ENCODE measurements at regions not wholly inside any gene's neighbourhood (a gene's known extent, or its start where the extent isn't known, plus 50 kb on each side); places are given as distances from the start of the nearest gene placed in this dataset.

DNA sequence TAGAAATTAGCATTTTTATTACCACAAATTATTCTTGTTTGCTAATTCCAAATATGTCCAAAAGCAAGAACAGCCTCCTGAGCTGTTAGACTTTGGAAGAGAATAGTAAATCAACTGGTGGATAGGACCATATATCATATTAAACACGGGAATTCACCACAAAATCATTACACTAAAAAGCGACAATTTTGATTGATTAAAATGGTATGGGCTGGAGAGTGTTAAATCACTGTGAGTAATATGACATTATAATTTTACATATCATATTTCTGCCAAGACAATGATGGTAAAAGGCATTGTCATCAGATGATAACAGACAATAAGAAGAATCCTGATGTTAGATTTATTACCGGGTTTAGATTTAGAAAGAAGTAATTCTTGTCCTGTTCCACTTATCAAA lies 107.2 kb upstream of the ARRDC3 start:
- ATAC-seq (ENCODE audit: low read depth) (no peak), DNase-seq (no peak)
- no CpG with 5 or more reads among the region's 3 CpGs for WGBS (ENCODE audit: insufficient coverage)
- no peak overlapping the region for H3K9ac ChIP-seq (ENCODE audit: low read length)
- no peaks in the 10 kb centered on the region for H3K4me1 ChIP-seq (ENCODE audit: control insufficient read depth in 2 of 2, insufficient read depth in 2 of 2, low read length in 2 of 2)
- Mint-ChIP-seq H3K27me3 (no peaks in the 10 kb centered on the region), H3K9me3 (ENCODE audit: insufficient read depth) (no peaks in the 10 kb centered on the region), H3K4me3 (no peak overlapping the region), H3K27ac (no peak overlapping the region), H3K4me1 (no peaks in the 10 kb centered on the region)
- no peak overlapping the region for H3K4me3 ChIP-seq (ENCODE audit: control extremely low read depth in 1 of 5, extremely low read depth in 1 of 5, insufficient read depth in 1 of 5, low read depth in 2 of 5, low read length in 4 of 5)
- no peak overlapping the region for H3K4me2 ChIP-seq (replicated peaks; ENCODE audit: low read depth, low read length, poor library complexity, severe bottlenecking)
- ChIA-PET CTCF (interaction anchor here (1.5 kb wide), 1 partner anchor 9 kb away, joined by 3 read pairs; no protein-coding TSS in a partner anchor), POLR2A (no interaction called here)
- no peak for TF ChIP-seq EZH2 (IDR thresholded peaks at IDR 0.05; ENCODE audit: borderline replicate concordance, insufficient read depth, low read depth, low read length, poor library complexity, severe bottlenecking)
- TF ChIP-seq, protein P1, sequence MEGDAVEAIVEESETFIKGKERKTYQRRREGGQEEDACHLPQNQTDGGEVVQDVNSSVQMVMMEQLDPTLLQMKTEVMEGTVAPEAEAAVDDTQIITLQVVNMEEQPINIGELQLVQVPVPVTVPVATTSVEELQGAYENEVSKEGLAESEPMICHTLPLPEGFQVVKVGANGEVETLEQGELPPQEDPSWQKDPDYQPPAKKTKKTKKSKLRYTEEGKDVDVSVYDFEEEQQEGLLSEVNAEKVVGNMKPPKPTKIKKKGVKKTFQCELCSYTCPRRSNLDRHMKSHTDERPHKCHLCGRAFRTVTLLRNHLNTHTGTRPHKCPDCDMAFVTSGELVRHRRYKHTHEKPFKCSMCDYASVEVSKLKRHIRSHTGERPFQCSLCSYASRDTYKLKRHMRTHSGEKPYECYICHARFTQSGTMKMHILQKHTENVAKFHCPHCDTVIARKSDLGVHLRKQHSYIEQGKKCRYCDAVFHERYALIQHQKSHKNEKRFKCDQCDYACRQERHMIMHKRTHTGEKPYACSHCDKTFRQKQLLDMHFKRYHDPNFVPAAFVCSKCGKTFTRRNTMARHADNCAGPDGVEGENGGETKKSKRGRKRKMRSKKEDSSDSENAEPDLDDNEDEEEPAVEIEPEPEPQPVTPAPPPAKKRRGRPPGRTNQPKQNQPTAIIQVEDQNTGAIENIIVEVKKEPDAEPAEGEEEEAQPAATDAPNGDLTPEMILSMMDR (IDR thresholded peaks at IDR 0.05), result no peak
- no peaks in the 10 kb centered on the region for H3K9me3 ChIP-seq (ENCODE audit: control extremely low read depth in 1 of 3, control insufficient read depth in 2 of 3, insufficient read depth in 1 of 3, low read length in 2 of 3)
- no peak overlapping the region for H3K27ac ChIP-seq (ENCODE audit: low read length in 2 of 2)
- H2AFZ ChIP-seq (ENCODE audit: insufficient read depth, low read depth, low read length, poor library complexity, severe bottlenecking), result no peak overlapping the region
- intact Hi-C loops (cut with micrococcal nuclease), result no loop called here
- no peaks in the 10 kb centered on the region for H4K20me1 ChIP-seq (ENCODE audit: control insufficient read depth, insufficient read depth, low read length, poor library complexity, severe bottlenecking)
- no peaks in the 10 kb centered on the region for H3K27me3 ChIP-seq (replicated peaks in 1 of 4; ENCODE audit: control extremely low read depth in 1 of 4, control insufficient read depth in 3 of 4, insufficient read depth in 4 of 4, low read length in 3 of 4)
- H3K36me3 ChIP-seq (replicated peaks in 1 of 2; ENCODE audit: control extremely low read depth in 1 of 2, control insufficient read depth in 1 of 2, extremely low read depth in 1 of 2, insufficient read depth in 2 of 2, low read length in 1 of 2), result no peaks in the 10 kb centered on the region
- H3K79me2 ChIP-seq (ENCODE audit: control insufficient read depth, insufficient read depth, low read length), result no peaks in the 10 kb centered on the region

DNA sequence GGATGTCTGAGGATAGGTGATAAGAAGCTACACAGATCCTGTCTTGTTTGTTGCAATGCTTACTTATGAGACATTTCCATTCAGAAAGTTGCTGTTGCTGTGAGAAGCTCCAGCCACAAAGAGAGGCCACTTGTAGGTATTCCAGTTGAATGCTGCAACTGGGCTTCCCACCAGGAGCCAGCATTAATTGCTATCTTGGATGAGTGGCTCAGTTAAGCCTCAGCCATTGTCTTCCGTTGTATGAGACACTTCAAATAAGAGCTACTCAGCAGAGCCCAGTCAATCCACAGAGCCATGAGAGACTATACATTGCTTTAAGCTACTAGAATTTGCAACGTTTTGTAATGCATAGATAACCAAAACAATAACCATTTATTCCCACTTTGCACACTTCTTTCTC lies 104.3 kb upstream of the ARRDC3 start:
- POLR2A ChIA-PET, result interaction anchor here (0.7 kb wide), 1 partner anchor 49 kb away, joined by 3 read pairs; no protein-coding TSS in a partner anchor
- H3K36me3 ChIP-seq (replicated peaks in 1 of 2; ENCODE audit: control extremely low read depth in 1 of 2, control insufficient read depth in 1 of 2, extremely low read depth in 1 of 2, insufficient read depth in 2 of 2, low read length in 1 of 2), result no peaks in the 10 kb centered on the region
- H3K4me1 Mint-ChIP-seq, result no peaks in the 10 kb centered on the region
- no peaks in the 10 kb centered on the region for H3K79me2 ChIP-seq (ENCODE audit: control insufficient read depth, insufficient read depth, low read length)
- intact Hi-C loops (cut with micrococcal nuclease), result no loop called here
- no peak overlapping the region for H2AFZ ChIP-seq (ENCODE audit: insufficient read depth, low read depth, low read length, poor library complexity, severe bottlenecking)
- no peak overlapping the region for H3K27ac Mint-ChIP-seq
- WGBS (ENCODE audit: insufficient coverage), result 94% methylated on average over 2 of the region's 2 CpGs
- H4K20me1 ChIP-seq (ENCODE audit: control insufficient read depth, insufficient read depth, low read length, poor library complexity, severe bottlenecking), result no peaks in the 10 kb centered on the region
- no peak overlapping the region for H3K9ac ChIP-seq (ENCODE audit: low read length)
- no peaks in the 10 kb centered on the region for H3K27me3 Mint-ChIP-seq
- no peak overlapping the region for H3K4me3 Mint-ChIP-seq
- H3K4me1 ChIP-seq (ENCODE audit: control insufficient read depth in 2 of 2, insufficient read depth in 2 of 2, low read length in 2 of 2), result no peaks in the 10 kb centered on the region
- H3K4me2 ChIP-seq (replicated peaks; ENCODE audit: low read depth, low read length, poor library complexity, severe bottlenecking), result no peak overlapping the region
- ATAC-seq (ENCODE audit: low read depth), result no peak
- H3K27me3 ChIP-seq (replicated peaks in 1 of 4; ENCODE audit: control extremely low read depth in 1 of 4, control insufficient read depth in 3 of 4, insufficient read depth in 4 of 4, low read length in 3 of 4), result no peaks in the 10 kb centered on the region
- no peaks in the 10 kb centered on the region for H3K9me3 Mint-ChIP-seq (ENCODE audit: insufficient read depth)
- CTCF ChIA-PET, result no interaction called here
- TF ChIP-seq EZH2 (IDR thresholded peaks at IDR 0.05; ENCODE audit: borderline replicate concordance, insufficient read depth, low read depth, low read length, poor library complexity, severe bottlenecking), result no peak
- TF ChIP-seq, protein P1 (IDR thresholded peaks at IDR 0.05), result no peak
- H3K27ac ChIP-seq (ENCODE audit: low read length in 2 of 2), result no peak overlapping the region
- H3K4me3 ChIP-seq (ENCODE audit: control extremely low read depth in 1 of 5, extremely low read depth in 1 of 5, insufficient read depth in 1 of 5, low read depth in 2 of 5, low read length in 4 of 5), result no peak overlapping the region
- DNase-seq, result no peak
- H3K9me3 ChIP-seq (ENCODE audit: control extremely low read depth in 1 of 3, control insufficient read depth in 2 of 3, insufficient read depth in 1 of 3, low read length in 2 of 3), result no peaks in the 10 kb centered on the region

All from B cell (primary cell).